ENCODE measurements at regions not wholly inside any gene's neighbourhood (a gene's known extent, or its start where the extent isn't known, plus 50 kb on each side); places are given as distances from the start of the nearest gene placed in this dataset.
"Not testable (repeated sequence)": the region's sequence is repeated elsewhere in the genome, so short reads cannot be mapped to it uniquely, and the experiment has no call there.

DNA sequence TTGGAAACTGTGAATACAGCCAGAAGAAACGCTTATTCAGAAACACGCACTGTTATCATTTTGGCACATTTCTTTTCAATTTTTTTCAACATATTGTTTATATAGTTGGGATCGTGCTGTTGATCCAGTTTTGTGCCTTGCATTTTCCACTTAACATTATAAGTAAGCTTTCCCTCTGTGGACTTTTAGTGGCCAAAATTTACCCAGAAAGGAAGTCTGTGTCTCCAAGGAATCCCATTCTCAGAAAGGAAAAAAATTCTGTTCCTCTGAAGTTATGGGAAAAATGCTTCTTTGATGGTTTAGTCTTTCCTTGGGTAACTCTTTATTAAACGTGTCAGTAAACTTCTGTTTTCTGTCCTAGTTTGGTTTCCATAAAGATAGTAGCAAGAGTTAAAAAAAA, 280.0 kb downstream of the REEP3 start:
- FAIRE-seq (no peak), DNase-seq (ENCODE audit: insufficient read length, low spot score) (no peak)
- TF ChIP-seq, protein P1, sequence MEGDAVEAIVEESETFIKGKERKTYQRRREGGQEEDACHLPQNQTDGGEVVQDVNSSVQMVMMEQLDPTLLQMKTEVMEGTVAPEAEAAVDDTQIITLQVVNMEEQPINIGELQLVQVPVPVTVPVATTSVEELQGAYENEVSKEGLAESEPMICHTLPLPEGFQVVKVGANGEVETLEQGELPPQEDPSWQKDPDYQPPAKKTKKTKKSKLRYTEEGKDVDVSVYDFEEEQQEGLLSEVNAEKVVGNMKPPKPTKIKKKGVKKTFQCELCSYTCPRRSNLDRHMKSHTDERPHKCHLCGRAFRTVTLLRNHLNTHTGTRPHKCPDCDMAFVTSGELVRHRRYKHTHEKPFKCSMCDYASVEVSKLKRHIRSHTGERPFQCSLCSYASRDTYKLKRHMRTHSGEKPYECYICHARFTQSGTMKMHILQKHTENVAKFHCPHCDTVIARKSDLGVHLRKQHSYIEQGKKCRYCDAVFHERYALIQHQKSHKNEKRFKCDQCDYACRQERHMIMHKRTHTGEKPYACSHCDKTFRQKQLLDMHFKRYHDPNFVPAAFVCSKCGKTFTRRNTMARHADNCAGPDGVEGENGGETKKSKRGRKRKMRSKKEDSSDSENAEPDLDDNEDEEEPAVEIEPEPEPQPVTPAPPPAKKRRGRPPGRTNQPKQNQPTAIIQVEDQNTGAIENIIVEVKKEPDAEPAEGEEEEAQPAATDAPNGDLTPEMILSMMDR (IDR thresholded peaks at IDR 0.05; ENCODE audit: insufficient read depth, missing control alignments), result no peak

DNA sequence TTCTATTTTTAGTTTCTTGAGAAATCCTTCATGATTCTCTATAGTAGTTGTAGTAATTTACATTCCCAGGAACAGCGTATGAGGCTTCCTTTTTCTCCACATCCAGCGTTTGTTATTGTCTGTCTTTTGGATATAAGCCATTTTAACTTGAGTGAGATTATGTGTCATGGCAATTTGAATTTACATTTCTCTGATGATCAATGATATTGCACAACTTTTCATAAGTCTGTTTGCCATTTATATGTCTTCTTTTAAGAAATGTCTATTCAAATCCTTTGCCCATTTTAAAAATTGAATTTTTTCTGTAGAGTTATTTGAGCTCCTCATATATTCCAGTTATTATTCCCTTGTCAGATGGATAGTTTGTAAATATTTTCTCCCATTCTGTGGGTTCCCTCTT, 285.1 kb downstream of the REEP3 start:
- TF ChIP-seq, protein P1 (IDR thresholded peaks at IDR 0.05; ENCODE audit: insufficient read depth, missing control alignments), result no peak
- FAIRE-seq (no peak), DNase-seq (ENCODE audit: insufficient read length, low spot score) (no peak)

DNA sequence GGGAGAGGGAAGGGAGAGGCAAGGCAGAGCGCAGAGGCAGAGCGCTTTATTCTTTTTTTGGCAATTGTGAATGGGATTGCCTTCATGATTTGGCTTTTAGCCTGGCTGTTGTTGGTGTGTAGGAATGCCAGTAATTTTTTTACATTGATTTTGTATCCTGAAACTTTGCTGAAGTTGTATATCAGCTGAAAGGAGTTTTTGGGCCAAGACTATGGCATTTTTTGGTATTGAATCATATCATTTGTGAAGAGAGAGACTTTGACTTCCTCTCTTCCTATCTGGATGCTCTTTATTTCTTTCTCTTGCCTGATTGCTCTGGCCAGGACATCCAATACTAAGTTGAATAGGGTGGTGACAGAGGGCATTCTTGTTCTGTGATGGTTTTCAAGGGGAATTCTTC, 291.3 kb downstream of the REEP3 start:
- TF ChIP-seq, protein P1 (IDR thresholded peaks at IDR 0.05; ENCODE audit: insufficient read depth, missing control alignments), result no peak
- DNase-seq (ENCODE audit: insufficient read length, low spot score) (no peak), FAIRE-seq (no peak)

DNA sequence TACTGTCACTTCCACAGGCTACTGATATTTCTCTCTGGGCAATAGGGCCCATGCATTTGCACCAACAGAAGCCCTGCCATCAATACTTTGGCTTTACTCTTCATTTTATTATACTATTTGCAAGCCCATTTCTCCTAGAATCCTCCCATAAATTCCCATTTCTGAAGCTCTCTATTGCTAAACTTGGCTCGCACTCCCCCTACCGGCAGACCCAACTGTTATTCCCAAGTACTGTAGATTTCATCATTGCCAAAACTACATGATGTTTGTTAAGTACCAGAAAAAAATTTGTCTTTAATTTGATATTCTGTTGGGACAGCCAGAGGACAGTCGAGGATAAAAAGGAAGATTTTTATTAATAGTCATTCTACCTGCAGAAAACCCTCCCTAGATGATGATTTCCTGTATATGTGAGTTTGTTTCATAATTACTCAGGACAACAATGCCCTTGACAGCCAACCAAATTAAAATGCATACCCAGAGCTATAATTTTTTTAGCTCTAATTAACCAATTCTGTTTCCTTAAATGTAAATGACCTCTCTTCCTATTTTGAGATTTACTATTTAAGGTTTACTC, 298.6 kb downstream of the REEP3 start:
- no peak for FAIRE-seq

DNA sequence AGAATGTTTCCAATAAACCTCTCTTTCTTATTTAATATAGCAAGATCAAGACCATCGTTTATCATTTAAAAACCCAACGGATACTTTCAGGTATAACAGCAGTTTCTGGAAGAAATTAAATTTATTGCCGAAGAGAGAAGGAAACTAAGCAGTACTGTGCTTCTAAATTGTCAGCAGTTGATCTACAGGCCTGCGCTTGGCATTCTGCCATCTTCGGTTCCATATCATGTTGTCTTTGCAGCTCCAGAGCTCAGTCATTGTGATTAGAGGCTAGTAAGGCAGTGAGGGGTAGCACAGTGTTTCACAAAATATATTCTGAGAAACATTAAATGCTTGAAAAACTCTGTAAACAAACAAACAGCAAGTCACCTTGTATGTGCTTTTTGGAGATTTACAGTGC, 301.3 kb downstream of the REEP3 start:
- TF ChIP-seq, protein P1 (IDR thresholded peaks at IDR 0.05; ENCODE audit: insufficient read depth, missing control alignments), result no peak
- DNase-seq (ENCODE audit: insufficient read length, low spot score) (no peak), FAIRE-seq (no peak)

More for the DNA sequence above, 298.6 kb downstream of the REEP3 start:
- DNase-seq (ENCODE audit: insufficient read length, low spot score), result no peak
- TF ChIP-seq, protein P1 (IDR thresholded peaks at IDR 0.05; ENCODE audit: insufficient read depth, missing control alignments), result peak; percentile 76

DNA sequence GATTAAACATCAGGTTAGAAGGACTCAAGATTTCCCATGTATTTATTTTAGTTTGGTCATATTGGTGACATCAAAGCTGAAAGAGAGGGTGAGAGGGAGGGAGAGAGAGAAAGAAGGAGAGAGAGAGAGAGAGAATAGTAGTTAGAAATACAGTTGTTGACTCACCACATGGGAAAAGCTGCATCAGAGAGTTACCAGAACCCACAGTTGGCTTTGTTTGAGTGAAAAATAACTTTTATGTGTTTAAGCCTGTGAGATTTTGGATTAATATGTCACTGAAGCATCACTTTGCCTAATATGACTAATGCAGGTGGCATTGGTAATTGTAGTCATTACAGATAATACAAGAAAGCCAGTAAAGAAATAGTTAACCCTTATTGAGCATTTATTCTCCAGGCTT, 303.9 kb downstream of the REEP3 start:
- FAIRE-seq, result no peak
- TF ChIP-seq, protein P1 (IDR thresholded peaks at IDR 0.05; ENCODE audit: insufficient read depth, missing control alignments), result no peak
- no peak for DNase-seq (ENCODE audit: insufficient read length, low spot score)

DNA sequence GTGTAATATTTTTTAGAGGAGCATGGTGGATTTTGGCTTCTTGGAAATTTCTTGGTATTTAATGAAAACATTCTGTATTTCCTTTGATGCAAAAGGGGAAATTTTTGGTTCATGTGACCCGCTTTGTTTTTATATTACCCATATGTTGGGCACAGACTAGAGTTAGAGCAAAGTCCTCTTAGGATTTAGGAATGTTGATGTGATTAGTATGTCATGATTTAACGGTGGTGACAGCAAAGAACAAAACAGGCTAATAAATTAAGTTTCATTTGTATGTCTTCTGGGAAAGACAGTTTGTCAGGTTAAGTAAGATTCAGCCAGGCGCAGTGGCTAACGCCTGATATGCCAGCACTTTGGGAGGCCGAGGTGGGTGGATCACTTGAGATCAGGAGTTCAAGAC, 304.6 kb downstream of the REEP3 start:
- TF ChIP-seq, protein P1 (IDR thresholded peaks at IDR 0.05; ENCODE audit: insufficient read depth, missing control alignments), result no peak
- no peak for DNase-seq (ENCODE audit: insufficient read length, low spot score)
- FAIRE-seq, result no peak

DNA sequence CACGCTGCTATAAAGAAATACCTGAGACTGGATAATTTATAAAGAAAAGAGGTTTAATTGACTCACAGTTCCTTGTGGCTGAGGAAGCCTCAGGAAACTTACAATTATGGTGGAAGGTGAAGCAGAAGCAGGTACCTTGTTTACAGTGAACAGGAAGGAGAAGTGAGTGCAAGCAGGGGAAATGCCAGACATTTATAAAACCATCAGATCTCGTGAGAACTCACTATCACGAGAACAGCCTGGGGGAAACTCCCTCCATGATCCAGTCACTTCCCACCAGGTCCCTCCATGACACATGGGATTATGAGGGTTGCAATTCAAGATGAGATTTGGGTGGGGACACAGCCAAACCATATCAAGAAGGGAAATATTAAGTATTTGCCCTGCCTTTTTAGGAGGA, 305.8 kb downstream of the REEP3 start:
- not testable (repeated sequence) for DNase-seq (ENCODE audit: insufficient read length, low spot score)

More for the DNA sequence above, 305.8 kb downstream of the REEP3 start:
- not testable (repeated sequence) for FAIRE-seq

All from D721Med (cell line).